ENCODE measurements at regions not wholly inside any gene's neighbourhood (a gene's known extent, or its start where the extent isn't known, plus 50 kb on each side); places are given as distances from the start of the nearest gene placed in this dataset.

DNA sequence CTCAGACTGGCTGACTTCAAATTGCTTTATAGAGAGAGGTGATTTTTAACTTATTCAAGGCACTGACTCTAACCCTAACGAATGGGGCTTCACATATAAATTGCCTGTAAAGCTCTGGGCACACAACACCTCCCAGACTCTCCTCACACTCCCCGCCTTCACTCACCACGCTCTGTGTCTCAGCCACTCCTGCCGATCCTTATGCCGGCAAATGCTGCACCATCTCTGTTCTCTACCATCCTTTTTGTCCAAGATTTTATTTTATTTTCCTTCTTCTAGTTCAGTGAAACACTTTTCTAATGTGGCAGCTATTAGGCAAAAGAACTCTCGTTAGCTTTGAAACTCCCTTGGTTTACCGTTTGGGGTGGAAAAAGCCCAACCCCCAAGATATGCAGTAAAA, 446.1 kb upstream of the TMEM132C start:
- DNase-seq, result no peak

DNA sequence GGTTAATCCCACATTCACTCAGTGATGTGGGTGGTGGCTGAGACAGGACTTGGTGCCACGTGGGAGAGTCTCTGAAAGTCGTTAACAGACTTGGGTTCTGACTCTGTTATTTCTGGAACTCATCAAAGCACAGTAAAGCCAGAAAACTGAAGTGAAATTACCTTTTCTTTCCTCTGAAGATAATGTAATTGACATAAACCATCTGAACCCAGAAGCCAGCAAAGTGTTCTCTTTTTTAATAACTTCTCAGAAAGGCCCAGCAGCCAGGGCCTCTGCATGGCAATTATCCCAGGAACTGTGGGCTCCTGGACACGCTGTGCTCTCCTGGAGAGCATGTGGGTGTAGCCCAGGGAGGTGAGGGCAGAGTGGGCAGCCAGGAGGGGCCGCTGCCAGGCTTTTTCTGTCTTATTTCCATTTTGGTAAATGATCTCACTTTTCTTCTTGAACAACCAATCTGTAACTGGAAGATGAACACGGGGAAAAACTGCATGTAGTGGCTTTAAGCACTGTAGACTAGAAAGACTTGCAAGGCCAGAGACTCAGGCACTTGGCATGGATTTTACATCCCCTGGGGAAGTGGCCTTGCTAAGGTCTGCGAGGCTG, 444.1 kb upstream of the TMEM132C start:
- peak; percentile 19 for DNase-seq

- no peak for DNase-seq
These were observed 443.2 kb upstream of the TMEM132C start for GRCh38 chr12:127823801-127824200.

GRCh38 chr12:127829281-127830064, 437.5 kb upstream of the TMEM132C start:
- no peak for DNase-seq

- DNase-seq, result peak; percentile 41
These were observed 436.9 kb upstream of the TMEM132C start for GRCh38 chr12:127830065-127830460.

GRCh38 chr12:127830730-127831129, 436.2 kb upstream of the TMEM132C start:
- DNase-seq, result no peak

- DNase-seq, result no peak
These were observed 434.8 kb upstream of the TMEM132C start for GRCh38 chr12:127832172-127832571.

DNA sequence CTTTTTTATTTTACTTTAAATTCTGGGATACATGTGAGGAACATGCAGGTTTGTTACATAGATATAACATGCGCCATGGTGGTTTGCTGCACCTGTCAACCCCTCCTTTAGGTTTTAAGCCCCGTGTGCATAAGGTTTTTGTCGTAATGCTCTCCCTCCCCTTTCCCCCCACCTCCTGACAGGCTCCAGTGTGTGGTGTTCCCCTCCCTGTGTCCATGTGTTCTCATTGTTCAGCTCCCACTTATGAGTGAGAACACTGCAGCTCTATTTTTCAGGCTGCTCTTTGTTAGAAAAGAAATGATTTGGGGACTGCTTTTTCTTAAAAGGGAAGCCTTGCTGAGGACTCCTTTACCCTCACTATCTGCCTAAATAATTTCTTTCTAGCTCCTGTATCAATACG, 430.2 kb upstream of the TMEM132C start:
- DNase-seq, result peak; percentile 13

- DNase-seq, result no peak
These were observed 409.3 kb upstream of the TMEM132C start for GRCh38 chr12:127857661-127858060.

DNA sequence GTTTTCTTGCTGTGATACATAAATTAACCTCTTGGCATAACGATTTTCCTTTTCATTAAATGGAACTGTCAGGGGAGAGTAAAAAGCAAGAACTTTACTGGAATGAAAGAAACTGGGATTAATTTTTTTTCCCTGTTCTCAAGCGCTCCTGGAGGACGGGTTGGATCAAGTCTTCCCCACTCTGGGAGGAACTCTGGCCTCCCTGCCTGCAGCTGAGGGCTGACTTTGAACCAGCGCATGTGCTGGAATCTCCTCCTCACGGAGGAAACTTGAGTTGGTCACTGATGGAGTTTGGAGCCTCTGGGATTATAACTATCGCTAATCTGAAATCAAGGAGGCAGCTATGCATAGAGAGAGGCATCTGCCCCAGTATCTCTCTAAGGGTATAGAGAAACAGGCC, 406.4 kb upstream of the TMEM132C start:
- DNase-seq, result no peak

- DNase-seq, result no peak
These were observed 405.6 kb upstream of the TMEM132C start for GRCh38 chr12:127861406-127861805.

DNA sequence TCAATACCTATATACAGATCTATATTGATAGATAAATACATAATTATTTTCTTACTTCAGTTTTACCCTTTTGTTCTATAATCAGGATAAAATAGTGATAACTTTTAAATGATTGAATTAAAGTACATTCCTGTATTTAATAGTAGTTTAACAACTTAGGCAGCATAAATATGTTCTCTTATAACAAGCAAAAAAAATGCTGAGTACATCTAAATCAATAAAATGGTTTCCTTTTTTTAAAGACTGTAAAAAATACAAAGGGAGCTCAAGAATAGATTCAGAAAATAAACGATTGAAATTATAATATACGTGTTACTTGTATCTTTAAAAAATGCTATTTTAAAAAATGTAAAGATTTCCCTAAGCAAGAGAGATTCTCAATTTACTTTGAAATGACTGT, 393.7 kb upstream of the TMEM132C start:
- DNase-seq, result no peak

- DNase-seq, result peak; percentile 29
These were observed 385.4 kb upstream of the TMEM132C start for GRCh38 chr12:127881371-127882140.

GRCh38 chr12:127883013-127883412, 384.0 kb upstream of the TMEM132C start:
- DNase-seq, result no peak

GRCh38 chr12:127885954-127886750, 380.8 kb upstream of the TMEM132C start:
- DNase-seq, result no peak

DNA sequence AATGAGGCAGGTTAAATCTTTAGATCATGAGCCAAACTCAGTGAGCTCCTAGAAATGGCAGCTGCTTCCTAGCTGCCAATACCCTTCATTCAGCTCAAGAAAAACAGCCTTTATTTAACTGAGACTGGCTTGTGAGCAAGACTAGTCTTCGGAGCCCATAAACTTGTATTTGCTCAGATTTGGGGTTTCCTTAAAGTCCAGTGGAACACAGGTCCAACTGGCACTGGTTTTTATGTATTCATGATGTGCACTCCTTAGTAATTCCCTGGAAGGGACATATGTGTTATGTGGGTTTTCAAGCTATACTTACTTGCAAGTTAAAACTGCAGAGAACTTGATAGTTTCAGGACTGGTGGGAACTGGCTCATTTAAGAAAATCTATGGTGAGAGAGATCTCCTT, 380.1 kb upstream of the TMEM132C start:
- DNase-seq, result no peak

- no peak for DNase-seq
These were observed 377.8 kb upstream of the TMEM132C start for GRCh38 chr12:127888943-127889719.

DNA sequence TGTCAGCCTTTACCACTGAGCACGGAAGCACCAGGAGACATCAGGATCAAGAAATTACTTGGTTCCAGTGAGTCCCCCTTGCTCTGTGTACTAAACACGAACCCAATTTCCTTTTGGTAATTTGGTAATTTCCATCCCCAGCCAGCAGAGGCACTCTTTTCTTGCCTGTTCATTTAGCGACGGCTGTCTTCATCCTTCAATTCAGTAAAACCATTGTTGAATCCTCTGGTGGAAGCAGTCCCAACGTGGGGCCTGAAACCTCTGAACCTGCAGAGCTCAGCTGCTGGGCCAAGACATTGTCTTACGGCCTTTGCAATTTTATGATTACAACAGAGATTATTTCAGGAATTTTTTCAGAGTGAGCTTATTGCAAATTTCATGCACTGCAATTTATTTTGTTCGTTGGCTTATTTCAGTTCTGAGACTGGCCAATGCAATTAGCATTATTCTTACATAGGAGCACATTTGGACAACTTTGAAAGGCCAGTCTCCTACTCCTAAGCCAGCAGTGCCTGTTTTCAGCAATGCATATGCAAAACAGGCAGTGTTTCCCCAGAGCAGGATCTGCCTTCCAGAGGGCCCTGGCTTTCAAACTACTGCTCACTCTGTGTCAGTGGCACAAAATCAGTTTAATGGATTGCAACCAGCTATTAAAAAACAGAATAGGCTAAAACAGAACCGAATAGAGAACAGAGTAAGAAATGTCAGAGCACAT, 372.9 kb upstream of the TMEM132C start:
- peak; percentile 49 for DNase-seq

DNA sequence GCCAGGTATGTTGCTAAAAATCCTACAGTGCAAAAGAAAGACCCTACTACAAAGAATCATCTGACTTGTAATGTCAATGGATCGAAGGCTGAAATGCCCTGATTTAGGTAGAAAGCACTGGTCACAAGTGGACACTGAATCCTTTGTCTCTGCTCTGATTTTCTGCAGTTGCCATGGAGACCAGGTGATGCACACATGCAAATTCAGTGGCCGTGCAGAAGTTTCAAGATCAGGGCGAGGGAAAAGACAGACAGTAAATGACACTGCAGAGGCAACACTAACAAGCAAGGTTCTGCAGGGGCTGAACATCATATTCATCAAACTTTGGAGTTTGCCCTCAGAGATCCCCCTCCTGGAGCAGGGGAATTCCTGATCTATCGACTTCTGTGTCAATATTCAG, 370.3 kb upstream of the TMEM132C start:
- DNase-seq, result no peak

GRCh38 chr12:127898616-127899015, 368.4 kb upstream of the TMEM132C start:
- DNase-seq, result no peak

GRCh38 chr12:127899971-127900370, 367.0 kb upstream of the TMEM132C start:
- DNase-seq, result no peak

GRCh38 chr12:127900386-127900785, 366.6 kb upstream of the TMEM132C start:
- no peak for DNase-seq

All from midbrain (tissue), 1 donor.